Endothelial cell of umbilical vein (primary cell): ENCODE measurements at regions not wholly inside any gene's neighbourhood (a gene's known extent, or its start where the extent isn't known, plus 50 kb on each side); places are given as distances from the start of the nearest gene placed in this dataset.

ENCODE experiments used
- BruUV-seq: library from RNA; stranded (reverse); fragments of 400-500 nt; replicated peaks from 2 replicates; lab custom pipeline; 2021; lab: Mats Ljungman, UMichigan
- CTCF ChIA-PET: fragments of 300-600, 350-600 bp; sonication (Branson Sonifier 250); formaldehyde crosslinking; loops from one replicate; lab custom pipeline; 2021; ENCODE audit warnings: antibody characterized with exemption, inconsistent platforms; lab: Charles Lee
- POLR2A ChIA-PET: fragments of 300-600, 350-600 bp; sonication (Branson Sonifier 250); formaldehyde crosslinking; loops from one replicate; lab custom pipeline; 2021; ENCODE audit warnings: antibody characterized with exemption, inconsistent platforms; lab: Charles Lee
- DNase-seq: peaks from one replicate; pipeline ENCODE4 v3.0.0-alpha.2; 2011; ENCODE audit warnings: low read depth, low spot score
- FAIRE-seq: peaks from 2 replicates; lab custom pipeline; 2011; peaks lifted over from hg19 to GRCh38; lab: Jason Lieb, UNC
- H2AFZ ChIP-seq: 2 replicates; pipeline ENCODE4 v1.6.0; 2012; ENCODE audit warnings: low read depth, low read length, control low read depth, inconsistent platforms
- H3K27ac ChIP-seq: 2 replicates; pipeline ENCODE4 v1.5.1; 2011; ENCODE audit warnings: low read depth, mild to moderate bottlenecking, control low read depth, low read length, moderate library complexity; ENCODE audit not compliant: insufficient read depth
- H3K27me3 ChIP-seq, 2 experiments: 2 replicates each; pipeline versions ENCODE4 v1.6.0 to v1.6.1; 2011; ENCODE audit warnings: low read length in 2 of 2, mixed read lengths in 1 of 2; ENCODE audit not compliant: control insufficient read depth in 2 of 2, insufficient read depth in 2 of 2
- H3K36me3 ChIP-seq, 2 experiments: 2 replicates in 1 of 2; 3 replicates in 1 of 2; pipeline ENCODE4 v1.5.1; 2011; ENCODE audit warnings: low read length in 2 of 2, mild to moderate bottlenecking in 1 of 2, moderate library complexity in 1 of 2; ENCODE audit not compliant: control insufficient read depth in 2 of 2, insufficient read depth in 2 of 2; ENCODE audit errors: extremely low read depth in 1 of 2
- H3K4me1 ChIP-seq: 3 replicates; pipeline ENCODE4 v1.5.1; 2011; ENCODE audit warnings: mild to moderate bottlenecking, low read length; ENCODE audit not compliant: control insufficient read depth, insufficient read depth; ENCODE audit errors: extremely low read depth
- H3K4me2 ChIP-seq: 2 replicates; pipeline ENCODE4 v1.6.1; 2011; ENCODE audit warnings: low read length, control low read depth, mixed read lengths; ENCODE audit not compliant: insufficient read depth
- H3K4me3 ChIP-seq, 3 experiments: fragments of 200-600 bp in 1 of 3; sonication (generic), shearing (Covaris generic) in 1 of 3; replicated peaks in 1 of 3; 2 replicates each; pipeline ENCODE4 v1.5.1; 2011 to 2016; ENCODE audit warnings: control low read depth in 3 of 3, low read length in 3 of 3, mild to moderate bottlenecking in 2 of 3, inconsistent platforms in 1 of 3, low read depth in 1 of 3, moderate library complexity in 1 of 3; ENCODE audit not compliant: insufficient read depth in 1 of 3
- H3K79me2 ChIP-seq: 2 replicates; pipeline ENCODE4 v1.6.0; 2012; ENCODE audit warnings: low read length, inconsistent platforms; ENCODE audit not compliant: control insufficient read depth, insufficient read depth
- H3K9ac ChIP-seq: replicated peaks from 2 replicates; pipeline ENCODE3; 2011; ENCODE audit warnings: low read length, control low read depth; ENCODE audit not compliant: insufficient read depth; ENCODE audit errors: extremely low read depth
- H3K9me1 ChIP-seq: replicated peaks from 3 replicates; pipeline ENCODE4 v1.6.0; 2011; ENCODE audit warnings: mild to moderate bottlenecking, low read length; ENCODE audit not compliant: control insufficient read depth, insufficient read depth; ENCODE audit errors: extremely low read depth
- H3K9me3 ChIP-seq: replicated peaks from 2 replicates; pipeline ENCODE4 v1.5.1; 2012; ENCODE audit warnings: low read length, inconsistent platforms; ENCODE audit not compliant: control insufficient read depth, insufficient read depth
- H4K20me1 ChIP-seq: replicated peaks from 2 replicates; pipeline ENCODE3; 2011; ENCODE audit warnings: mild to moderate bottlenecking, low read length; ENCODE audit not compliant: control insufficient read depth, insufficient read depth; ENCODE audit errors: extremely low read depth
- CTCF ChIP-seq, 2 donors: IDR thresholded peaks; 1 replicate in 1 of 2; 2 replicates in 1 of 2; pipeline ENCODE4 v1.5.1; 2011; ENCODE audit warnings: low read length in 2 of 2, mild to moderate bottlenecking in 2 of 2, moderate library complexity in 2 of 2, control low read depth in 1 of 2, inconsistent platforms in 1 of 2, low read depth in 1 of 2; ENCODE audit not compliant: insufficient read depth in 1 of 2; ENCODE audit errors: extremely low read depth in 1 of 2
- EZH2 ChIP-seq: IDR thresholded peaks from 2 replicates; pipeline ENCODE4 v1.6.1; 2012; ENCODE audit warnings: borderline replicate concordance, low read depth, mild to moderate bottlenecking, moderate library complexity, low read length, inconsistent platforms; ENCODE audit not compliant: severe bottlenecking
- FOS ChIP-seq: IDR thresholded peaks from 2 replicates; pipeline ENCODE4 v1.6.1; 2011; ENCODE audit warnings: mild to moderate bottlenecking, low read length, moderate library complexity, borderline replicate concordance; ENCODE audit not compliant: insufficient read depth
- GATA2 ChIP-seq: IDR thresholded peaks from 2 replicates; pipeline ENCODE4 v1.7.0; 2011; ENCODE audit warnings: low read depth, mild to moderate bottlenecking, moderate library complexity, mixed read lengths, low read length; ENCODE audit not compliant: insufficient read length, insufficient read depth
- JUN ChIP-seq: IDR thresholded peaks from 2 replicates; pipeline ENCODE4 v1.6.1; 2011; ENCODE audit warnings: borderline replicate concordance, low read depth; ENCODE audit not compliant: insufficient read length, insufficient read depth
- MAX ChIP-seq: IDR thresholded peaks from 2 replicates; pipeline ENCODE4 v1.6.1; 2011; ENCODE audit not compliant: insufficient read depth, insufficient read length
- MYC ChIP-seq: IDR thresholded peaks from one replicate; pipeline ENCODE4 v1.6.1; 2011; ENCODE audit warnings: mild to moderate bottlenecking, low read depth, low read length
- POLR2A ChIP-seq: IDR thresholded peaks from 2 replicates; pipeline ENCODE4 v1.6.1; 2012; ENCODE audit warnings: low read depth, mild to moderate bottlenecking, control low read depth, low read length
- POLR2AphosphoS5 ChIP-seq: IDR thresholded peaks from 2 replicates; pipeline ENCODE4 v1.6.1; 2012; ENCODE audit warnings: low read depth, mild to moderate bottlenecking, control low read depth, low read length, moderate library complexity; ENCODE audit not compliant: insufficient read depth
- dilution Hi-C: fragments of 300-500 bp; cut with MboI; formaldehyde crosslinking; loops from one replicate; pipeline ENCODE4 v1.15.0; 2019; ENCODE audit warnings: low sequenced_read_pairs; ENCODE audit not compliant: extremely low pct_ligation_motif_present
- intact Hi-C: fragments of 100-400 bp; cut with micrococcal nuclease; formaldehyde crosslinking; loops from one replicate; pipeline ENCODE4 v1.10.0; 2022

GRCh38 chr5:97641081-97641480 lies 458.0 kb upstream of the RIOK2 start:
- no peaks in the 10 kb centered on the region for H3K4me1 ChIP-seq
- H3K36me3 ChIP-seq: no peaks in the 10 kb centered on the region
- H3K9ac ChIP-seq: no peak overlapping the region
- no TSS peak for BruUV-seq
- no peak for DNase-seq
- no peak for TF ChIP-seq EZH2
- no peak for TF ChIP-seq MAX
- TF ChIP-seq POLR2A: no peak
- no peak for TF ChIP-seq MYC
- no peak for TF ChIP-seq GATA2
- no peak for TF ChIP-seq JUN
- no peak for TF ChIP-seq POLR2AphosphoS5
- no peak for TF ChIP-seq FOS
- TF ChIP-seq CTCF (IDR thresholded peaks at IDR 0.05; ENCODE audit: extremely low read depth in 1 of 2, insufficient read depth in 1 of 2, low read depth in 1 of 2, low read length in 2 of 2): no peak
- no peaks in the 10 kb centered on the region for H3K79me2 ChIP-seq
- no peaks in the 10 kb centered on the region for H3K27me3 ChIP-seq
- FAIRE-seq: no peak
- no peak overlapping the region for H3K27ac ChIP-seq
- H3K4me3 ChIP-seq: no peak overlapping the region
- H3K9me3 ChIP-seq: no peaks in the 10 kb centered on the region
- CTCF ChIA-PET: no interaction called here
- no peaks in the 10 kb centered on the region for H4K20me1 ChIP-seq
- H3K4me2 ChIP-seq: no peak overlapping the region
- dilution Hi-C loops (no loop called here), intact Hi-C loops (no loop called here)
- H3K9me1 ChIP-seq: no peaks in the 10 kb centered on the region
- POLR2A ChIA-PET: no interaction called here
- H2AFZ ChIP-seq: no peak overlapping the region
